ENCODE measurements at regions not wholly inside any gene's neighbourhood (a gene's known extent, or its start where the extent isn't known, plus 50 kb on each side); places are given as distances from the start of the nearest gene placed in this dataset.

DNA sequence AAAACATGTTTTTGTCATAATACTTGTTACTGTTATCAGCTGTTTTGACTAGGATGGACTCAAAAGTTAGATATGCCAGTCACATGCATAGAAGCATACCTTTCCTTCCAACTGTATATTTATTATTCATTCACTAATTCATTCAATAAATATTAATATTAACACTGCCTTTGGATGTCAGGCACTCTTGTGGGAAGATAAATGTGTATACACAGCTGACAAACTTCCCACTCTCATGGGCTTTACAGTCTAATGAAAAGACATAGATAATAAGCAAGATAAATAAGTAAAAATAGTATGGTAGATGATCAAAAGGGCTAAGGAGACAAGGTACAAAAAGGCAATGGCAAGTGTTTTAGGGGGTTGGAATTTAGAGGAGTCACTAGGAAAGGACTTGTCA lies 180.1 kb upstream of the SMIM30 start:
- Histone ChIP-seq H3K79me2 (ENCODE audit: insufficient read depth, low read length) (no peaks in the 10 kb centered on the region), H4K20me1 (ENCODE audit: insufficient read depth, low read length, poor library complexity, severe bottlenecking) (no peaks in the 10 kb centered on the region), H3K9me3 (ENCODE audit: insufficient read depth, low read depth, low read length) (no peaks in the 10 kb centered on the region), H3K4me2 (ENCODE audit: low read depth, low read length, poor library complexity, severe bottlenecking) (no peak overlapping the region), H3K4me1 (ENCODE audit: insufficient read depth, low read length, poor library complexity, severe bottlenecking) (no peaks in the 10 kb centered on the region), H3F3A (ENCODE audit: low read depth) (no peaks in the 10 kb centered on the region), H3K9me2 (replicated peaks; ENCODE audit: low read depth, low read length) (no peaks in the 10 kb centered on the region), H3K9ac (ENCODE audit: low read depth, low read length, poor library complexity, severe bottlenecking) (no peak overlapping the region), H3K4me3 (ENCODE audit: low read length, poor library complexity, severe bottlenecking) (no peak overlapping the region), H3K27me3 (ENCODE audit: insufficient read depth, low read length, poor library complexity, severe bottlenecking) (no peaks in the 10 kb centered on the region), H3K36me3 (ENCODE audit: insufficient read depth, low read length) (no peaks in the 10 kb centered on the region), H2AFZ (ENCODE audit: low read length) (no peak overlapping the region)
- TF ChIP-seq, protein P1, sequence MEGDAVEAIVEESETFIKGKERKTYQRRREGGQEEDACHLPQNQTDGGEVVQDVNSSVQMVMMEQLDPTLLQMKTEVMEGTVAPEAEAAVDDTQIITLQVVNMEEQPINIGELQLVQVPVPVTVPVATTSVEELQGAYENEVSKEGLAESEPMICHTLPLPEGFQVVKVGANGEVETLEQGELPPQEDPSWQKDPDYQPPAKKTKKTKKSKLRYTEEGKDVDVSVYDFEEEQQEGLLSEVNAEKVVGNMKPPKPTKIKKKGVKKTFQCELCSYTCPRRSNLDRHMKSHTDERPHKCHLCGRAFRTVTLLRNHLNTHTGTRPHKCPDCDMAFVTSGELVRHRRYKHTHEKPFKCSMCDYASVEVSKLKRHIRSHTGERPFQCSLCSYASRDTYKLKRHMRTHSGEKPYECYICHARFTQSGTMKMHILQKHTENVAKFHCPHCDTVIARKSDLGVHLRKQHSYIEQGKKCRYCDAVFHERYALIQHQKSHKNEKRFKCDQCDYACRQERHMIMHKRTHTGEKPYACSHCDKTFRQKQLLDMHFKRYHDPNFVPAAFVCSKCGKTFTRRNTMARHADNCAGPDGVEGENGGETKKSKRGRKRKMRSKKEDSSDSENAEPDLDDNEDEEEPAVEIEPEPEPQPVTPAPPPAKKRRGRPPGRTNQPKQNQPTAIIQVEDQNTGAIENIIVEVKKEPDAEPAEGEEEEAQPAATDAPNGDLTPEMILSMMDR (conservative IDR thresholded peaks at IDR 0.05; ENCODE audit: low read length): no peak
- TF ChIP-seq EZH2phosphoT487 (IDR thresholded peaks at IDR 0.05; ENCODE audit: borderline replicate concordance): no peak

DNA sequence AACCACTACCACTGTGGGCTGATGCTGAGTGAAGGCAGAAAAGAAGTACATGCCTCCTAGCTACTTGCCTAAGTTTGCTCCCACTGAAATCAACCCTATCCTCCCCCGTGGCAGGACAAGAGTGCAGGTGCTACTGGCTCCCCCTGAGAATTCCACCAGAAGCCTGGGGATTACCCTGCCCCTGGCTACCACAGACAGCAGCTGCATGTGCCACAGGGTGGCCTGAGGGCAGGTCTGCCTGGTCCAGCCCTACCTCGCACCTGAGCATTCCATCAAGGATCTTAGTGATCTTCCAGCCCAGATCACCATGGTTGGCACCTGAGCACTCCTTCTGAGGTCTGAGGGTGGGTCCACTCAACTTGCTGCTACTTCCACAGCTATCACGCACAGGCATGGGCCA lies 176.4 kb upstream of the SMIM30 start:
- Histone ChIP-seq H3F3A (ENCODE audit: low read depth) (no peaks in the 10 kb centered on the region), H3K9me3 (ENCODE audit: insufficient read depth, low read depth, low read length) (no peaks in the 10 kb centered on the region), H3K36me3 (ENCODE audit: insufficient read depth, low read length) (no peaks in the 10 kb centered on the region), H2AFZ (ENCODE audit: low read length) (no peak overlapping the region), H3K9ac (ENCODE audit: low read depth, low read length, poor library complexity, severe bottlenecking) (no peak overlapping the region), H3K9me2 (replicated peaks; ENCODE audit: low read depth, low read length) (no peaks in the 10 kb centered on the region), H3K79me2 (ENCODE audit: insufficient read depth, low read length) (no peaks in the 10 kb centered on the region), H3K4me2 (ENCODE audit: low read depth, low read length, poor library complexity, severe bottlenecking) (no peak overlapping the region), H4K20me1 (ENCODE audit: insufficient read depth, low read length, poor library complexity, severe bottlenecking) (no peaks in the 10 kb centered on the region), H3K27me3 (ENCODE audit: insufficient read depth, low read length, poor library complexity, severe bottlenecking) (no peaks in the 10 kb centered on the region), H3K4me3 (ENCODE audit: low read length, poor library complexity, severe bottlenecking) (no peak overlapping the region), H3K4me1 (ENCODE audit: insufficient read depth, low read length, poor library complexity, severe bottlenecking) (no peaks in the 10 kb centered on the region)
- TF ChIP-seq EZH2phosphoT487 (IDR thresholded peaks at IDR 0.05; ENCODE audit: borderline replicate concordance): no peak
- TF ChIP-seq, protein P1 (conservative IDR thresholded peaks at IDR 0.05; ENCODE audit: low read length): no peak

DNA sequence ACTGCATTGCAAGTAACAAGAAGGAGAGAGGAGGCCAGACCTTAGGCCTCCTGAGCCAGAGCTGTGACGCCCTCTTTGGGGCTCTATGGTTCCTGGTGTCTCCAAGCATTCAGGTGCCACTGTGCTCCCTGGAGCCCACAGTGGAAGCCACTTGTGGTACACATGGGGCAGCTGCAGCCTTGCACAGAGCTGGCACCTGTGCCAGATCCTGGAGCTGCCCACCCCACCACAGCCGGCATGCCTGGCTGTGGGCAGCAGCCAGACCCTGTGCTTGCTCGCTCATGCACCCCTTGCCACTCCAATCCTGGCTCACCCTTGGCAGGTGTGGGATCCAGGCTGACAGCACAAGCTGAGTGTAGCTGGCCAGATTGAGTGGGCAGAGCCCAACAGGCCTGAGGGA lies 173.8 kb upstream of the SMIM30 start:
- no peaks in the 10 kb centered on the region for H3K4me1 ChIP-seq (ENCODE audit: insufficient read depth, low read length, poor library complexity, severe bottlenecking)
- no peaks in the 10 kb centered on the region for H3K79me2 ChIP-seq (ENCODE audit: insufficient read depth, low read length)
- no peaks in the 10 kb centered on the region for H3K36me3 ChIP-seq (ENCODE audit: insufficient read depth, low read length)
- H3K9ac ChIP-seq (ENCODE audit: low read depth, low read length, poor library complexity, severe bottlenecking): no peak overlapping the region
- TF ChIP-seq EZH2phosphoT487 (IDR thresholded peaks at IDR 0.05; ENCODE audit: borderline replicate concordance): no peak
- TF ChIP-seq, protein P1 (conservative IDR thresholded peaks at IDR 0.05; ENCODE audit: low read length): no peak
- H4K20me1 ChIP-seq (ENCODE audit: insufficient read depth, low read length, poor library complexity, severe bottlenecking): no peaks in the 10 kb centered on the region
- H3K9me3 ChIP-seq (ENCODE audit: insufficient read depth, low read depth, low read length): no peaks in the 10 kb centered on the region
- no peaks in the 10 kb centered on the region for H3F3A ChIP-seq (ENCODE audit: low read depth)
- no peaks in the 10 kb centered on the region for H3K9me2 ChIP-seq (replicated peaks; ENCODE audit: low read depth, low read length)
- H3K27me3 ChIP-seq (ENCODE audit: insufficient read depth, low read length, poor library complexity, severe bottlenecking): no peaks in the 10 kb centered on the region
- no peak overlapping the region for H3K4me2 ChIP-seq (ENCODE audit: low read depth, low read length, poor library complexity, severe bottlenecking)
- no peak overlapping the region for H3K4me3 ChIP-seq (ENCODE audit: low read length, poor library complexity, severe bottlenecking)
- H2AFZ ChIP-seq (ENCODE audit: low read length): no peak overlapping the region
